ENCODE measurements at regions not wholly inside any gene's neighbourhood (a gene's known extent, or its start where the extent isn't known, plus 50 kb on each side); places are given as distances from the start of the nearest gene placed in this dataset.
"Not testable (repeated sequence)": the region's sequence is repeated elsewhere in the genome, so short reads cannot be mapped to it uniquely, and the experiment has no call there.

GRCh38 chr6:6491761-6492160 is 96.8 kb upstream of the LY86 start:
- peak in 1 of 7 donors; percentile 6 for DNase-seq
- H3K27me3 ChIP-seq, result no peaks in the 10 kb centered on the region
- 77 to 89% (median 83%) methylated on average over 3 to 4 of the region's 4 CpGs for WGBS, 4 donors
- no peak overlapping the region for H3K4me3 ChIP-seq
- intact Hi-C loops (cut with DNase I), result no loop called here
- H3K9me3 ChIP-seq (replicated peaks in 1 of 3), result no peaks in the 10 kb centered on the region
- no peaks in the 10 kb centered on the region for H3K4me1 ChIP-seq (replicated peaks in 1 of 2)
- H3K27ac ChIP-seq, result no peak overlapping the region
- no peaks in the 10 kb centered on the region for H3K36me3 ChIP-seq (replicated peaks in 1 of 2)
- TF ChIP-seq POLR2A (IDR thresholded peaks at IDR 0.05) (no peak), CTCF (IDR thresholded peaks at IDR 0.05) (no peak)

GRCh38 chr6:6492675-6493074 is 95.8 kb upstream of the LY86 start:
- intact Hi-C loops (cut with DNase I), result no loop called here
- DNase-seq, result peak in 2 of 7 donors; percentile 6 to 15
- TF ChIP-seq CTCF (IDR thresholded peaks at IDR 0.05), result no peak
- no peak for TF ChIP-seq POLR2A (IDR thresholded peaks at IDR 0.05)

GRCh38 chr6:6494139-6494538 is 94.4 kb upstream of the LY86 start:
- DNase-seq; H3K27me3 ChIP-seq; H3K9me3 ChIP-seq (replicated peaks in 1 of 3); H3K27ac ChIP-seq; H3K4me1 ChIP-seq (replicated peaks in 1 of 2); intact Hi-C loops (cut with DNase I); H3K36me3 ChIP-seq (replicated peaks in 1 of 2); H3K4me3 ChIP-seq: not testable (repeated sequence)
- 78 to 84% (median 82%) methylated on average over 7 of the region's 7 CpGs for WGBS, 4 donors

More at GRCh38 chr6:6492675-6493074, 95.8 kb upstream of the LY86 start:
- 70 to 84% (median 72%) methylated on average over 5 of the region's 5 CpGs for WGBS, 4 donors
- Histone ChIP-seq H3K36me3 (replicated peaks in 1 of 2) (no peaks in the 10 kb centered on the region), H3K4me3 (no peak overlapping the region), H3K27me3 (no peaks in the 10 kb centered on the region), H3K27ac (no peak overlapping the region), H3K4me1 (replicated peaks in 1 of 2) (no peaks in the 10 kb centered on the region), H3K9me3 (replicated peaks in 1 of 3) (no peaks in the 10 kb centered on the region)

GRCh38 chr6:6494677-6495076 is 93.8 kb upstream of the LY86 start:
- Histone ChIP-seq H3K4me3 (no peak overlapping the region), H3K9me3 (replicated peaks in 1 of 3) (no peaks in the 10 kb centered on the region), H3K36me3 (replicated peaks in 1 of 2) (no peaks in the 10 kb centered on the region), H3K27ac (no peak overlapping the region), H3K4me1 (replicated peaks in 1 of 2) (no peaks in the 10 kb centered on the region), H3K27me3 (no peaks in the 10 kb centered on the region)
- TF ChIP-seq CTCF (IDR thresholded peaks at IDR 0.05) (peak in 4 of 6 experiments; percentile 16 to 35 (median 30)), POLR2A (IDR thresholded peaks at IDR 0.05) (no peak)
- WGBS, 4 donors, result 14 to 34% (median 28%) methylated on average over 6 of the region's 6 CpGs
- intact Hi-C loops (cut with DNase I), result no loop called here
- peak; percentile 29 to 70 (median 38) for DNase-seq

GRCh38 chr6:6495851-6496250 is 92.7 kb upstream of the LY86 start:
- intact Hi-C loops (cut with DNase I), result no loop called here

More at GRCh38 chr6:6495851-6496250, 92.7 kb upstream of the LY86 start:
- TF ChIP-seq POLR2A (IDR thresholded peaks at IDR 0.05), result no peak
- TF ChIP-seq CTCF (IDR thresholded peaks at IDR 0.05), result no peak
- Histone ChIP-seq H3K36me3 (replicated peaks in 1 of 2) (no peaks in the 10 kb centered on the region), H3K4me1 (replicated peaks in 1 of 2) (no peaks in the 10 kb centered on the region), H3K9me3 (replicated peaks in 1 of 3) (no peaks in the 10 kb centered on the region), H3K27me3 (no peaks in the 10 kb centered on the region), H3K27ac (no peak overlapping the region), H3K4me3 (no peak overlapping the region)
- DNase-seq, result no peak
- 65 to 73% (median 72%) methylated on average over 3 of the region's 3 CpGs for WGBS, 4 donors
